ENCODE measurements at regions not wholly inside any gene's neighbourhood (a gene's known extent, or its start where the extent isn't known, plus 50 kb on each side); places are given as distances from the start of the nearest gene placed in this dataset.
A peak's percentile ranks its signal among the peaks of the same experiment; 100 is the strongest.

GRCh38 chrX:45765767-45766166 lies 565.1 kb upstream of the DIPK2B start:
- peak overlapping the region; percentile 85 for H3K27ac Mint-ChIP-seq (ENCODE audit: low read depth, unreplicated experiment)
- H3K4me1 Mint-ChIP-seq (ENCODE audit: insufficient read depth, unreplicated experiment) = peaks cover 10% of the 10 kb centered on the region
- no TSS peak for BruUV-seq (replicated peaks)
- peaks cover 63% of the 10 kb centered on the region for H3K27me3 Mint-ChIP-seq (ENCODE audit: insufficient read depth, unreplicated experiment)
- H3K36me3 Mint-ChIP-seq (ENCODE audit: insufficient read depth, unreplicated experiment) = peaks cover 45% of the 10 kb centered on the region
- intact Hi-C loops (cut with micrococcal nuclease) = loop anchor here (5.0 kb wide), 1 partner anchor 443 kb away; no protein-coding TSS in a partner anchor
- ChIA-PET CTCF (interaction anchor here (0.5 to 1.3 kb wide), 4 partner anchors 10 to 641 kb away, joined by 3 to 5 read pairs (median 4); no protein-coding TSS in a partner anchor), POLR2A (interaction anchor here (1.3 to 13.8 kb wide), 9 partner anchors 10 to 143 kb away, joined by 3 to 408 read pairs (median 19); no protein-coding TSS in a partner anchor)
- H3K4me3 Mint-ChIP-seq (ENCODE audit: unreplicated experiment) = peak overlapping the region; percentile 74
- TF ChIP-seq, protein P1, sequence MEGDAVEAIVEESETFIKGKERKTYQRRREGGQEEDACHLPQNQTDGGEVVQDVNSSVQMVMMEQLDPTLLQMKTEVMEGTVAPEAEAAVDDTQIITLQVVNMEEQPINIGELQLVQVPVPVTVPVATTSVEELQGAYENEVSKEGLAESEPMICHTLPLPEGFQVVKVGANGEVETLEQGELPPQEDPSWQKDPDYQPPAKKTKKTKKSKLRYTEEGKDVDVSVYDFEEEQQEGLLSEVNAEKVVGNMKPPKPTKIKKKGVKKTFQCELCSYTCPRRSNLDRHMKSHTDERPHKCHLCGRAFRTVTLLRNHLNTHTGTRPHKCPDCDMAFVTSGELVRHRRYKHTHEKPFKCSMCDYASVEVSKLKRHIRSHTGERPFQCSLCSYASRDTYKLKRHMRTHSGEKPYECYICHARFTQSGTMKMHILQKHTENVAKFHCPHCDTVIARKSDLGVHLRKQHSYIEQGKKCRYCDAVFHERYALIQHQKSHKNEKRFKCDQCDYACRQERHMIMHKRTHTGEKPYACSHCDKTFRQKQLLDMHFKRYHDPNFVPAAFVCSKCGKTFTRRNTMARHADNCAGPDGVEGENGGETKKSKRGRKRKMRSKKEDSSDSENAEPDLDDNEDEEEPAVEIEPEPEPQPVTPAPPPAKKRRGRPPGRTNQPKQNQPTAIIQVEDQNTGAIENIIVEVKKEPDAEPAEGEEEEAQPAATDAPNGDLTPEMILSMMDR (IDR thresholded peaks at IDR 0.05; ENCODE audit: unreplicated experiment) = no peak
- H3K9me3 Mint-ChIP-seq (ENCODE audit: unreplicated experiment) = no peaks in the 10 kb centered on the region
- DNase-seq (ENCODE audit: unreplicated experiment) = no peak

DNA sequence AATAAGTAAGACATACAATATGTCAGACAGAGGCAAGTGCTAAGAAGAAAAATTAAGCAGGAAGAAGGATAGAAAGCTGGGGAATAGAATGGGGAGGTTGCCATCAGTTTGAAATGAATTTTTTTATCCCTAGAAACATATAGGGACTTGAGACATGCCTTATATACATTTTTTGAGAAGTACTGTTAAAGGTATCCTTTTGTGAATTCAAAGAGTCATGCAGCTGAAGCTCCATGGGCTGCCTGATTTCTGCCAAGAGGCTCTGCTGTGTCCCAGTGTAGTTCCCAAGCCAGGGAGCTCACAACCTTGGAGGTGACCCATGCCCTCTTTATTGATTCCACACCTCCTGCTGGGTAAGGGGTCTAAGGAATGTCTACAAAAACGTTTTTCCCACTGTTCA lies 564.6 kb upstream of the DIPK2B start:
- Mint-ChIP-seq H3K4me3 (ENCODE audit: unreplicated experiment) (peak overlapping the region; percentile 74), H3K36me3 (ENCODE audit: insufficient read depth, unreplicated experiment) (peaks cover 48% of the 10 kb centered on the region), H3K9me3 (ENCODE audit: unreplicated experiment) (no peaks in the 10 kb centered on the region), H3K27ac (ENCODE audit: low read depth, unreplicated experiment) (peak overlapping the region; percentile 85), H3K4me1 (ENCODE audit: insufficient read depth, unreplicated experiment) (peaks cover 15% of the 10 kb centered on the region), H3K27me3 (ENCODE audit: insufficient read depth, unreplicated experiment) (peaks cover 63% of the 10 kb centered on the region)
- intact Hi-C loops (cut with micrococcal nuclease) = loop anchor here (5.0 kb wide), 1 partner anchor 443 kb away; no protein-coding TSS in a partner anchor
- no peak for DNase-seq (ENCODE audit: unreplicated experiment)
- POLR2A ChIA-PET = interaction anchor here (0.6 to 13.8 kb wide), 10 partner anchors 8 to 611 kb away, joined by 3 to 408 read pairs (median 10); no protein-coding TSS in a partner anchor
- TF ChIP-seq, protein P1 (IDR thresholded peaks at IDR 0.05; ENCODE audit: unreplicated experiment) = no peak
- CTCF ChIA-PET = interaction anchor here (0.5 kb wide), 1 partner anchor 641 kb away, joined by 4 read pairs; no protein-coding TSS in a partner anchor
- BruUV-seq (replicated peaks) = no TSS peak

DNA sequence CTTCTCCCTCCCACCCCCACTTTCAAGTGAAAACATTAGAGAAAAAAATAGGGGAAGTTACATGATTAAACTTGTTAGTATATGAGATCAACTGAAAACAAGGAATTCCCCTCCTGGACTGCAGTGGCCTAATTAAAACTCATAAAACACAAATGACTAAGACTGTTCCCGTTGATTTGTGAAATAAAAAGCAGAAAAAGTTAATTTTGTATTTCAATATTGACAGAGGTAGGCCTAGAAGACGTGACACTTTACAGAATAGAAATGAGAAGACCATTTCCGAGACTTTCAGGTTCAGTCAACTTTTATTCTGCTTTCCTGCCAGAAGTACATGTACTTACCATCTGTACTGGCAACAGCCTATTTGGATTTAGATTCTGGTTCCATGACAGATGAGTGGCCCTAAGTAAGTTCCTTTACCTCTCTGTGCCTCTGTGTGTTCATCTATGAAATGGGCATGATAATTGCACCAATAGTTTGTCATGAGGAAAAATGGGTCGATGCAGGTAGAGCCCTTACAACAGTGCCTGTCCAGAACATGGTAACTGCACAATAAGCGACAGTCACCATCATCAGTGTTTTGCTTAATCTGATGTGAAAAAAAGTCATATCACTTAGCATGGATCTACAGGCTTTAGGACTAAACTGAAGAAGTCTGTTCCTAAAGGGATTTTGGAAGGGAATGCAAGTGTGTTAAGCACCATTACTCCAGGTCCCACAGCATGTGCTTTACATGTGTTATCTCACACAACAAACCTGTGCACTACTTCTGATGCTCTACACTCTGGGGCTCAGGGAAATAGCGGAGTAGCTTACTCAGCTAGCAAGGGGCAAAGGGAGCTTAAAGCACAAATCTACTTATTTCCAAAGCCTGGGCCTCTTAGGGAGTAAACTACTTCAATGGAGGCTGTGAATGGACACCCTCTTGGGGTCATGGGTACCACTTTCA lies 562.3 kb upstream of the DIPK2B start:
- Mint-ChIP-seq H3K36me3 (ENCODE audit: insufficient read depth, unreplicated experiment) (peaks cover 49% of the 10 kb centered on the region), H3K9me3 (ENCODE audit: unreplicated experiment) (no peaks in the 10 kb centered on the region), H3K27ac (ENCODE audit: low read depth, unreplicated experiment) (peak overlapping the region; percentile 24), H3K4me3 (ENCODE audit: unreplicated experiment) (no peak overlapping the region), H3K27me3 (ENCODE audit: insufficient read depth, unreplicated experiment) (peaks cover 51% of the 10 kb centered on the region), H3K4me1 (ENCODE audit: insufficient read depth, unreplicated experiment) (peaks cover 29% of the 10 kb centered on the region)
- BruUV-seq (replicated peaks) = no TSS peak
- no peak for DNase-seq (ENCODE audit: unreplicated experiment)
- POLR2A ChIA-PET = interaction anchor here (0.7 to 13.8 kb wide), 9 partner anchors 11 to 570 kb away, joined by 3 to 408 read pairs (median 5); no protein-coding TSS in a partner anchor
- TF ChIP-seq, protein P1 (IDR thresholded peaks at IDR 0.05; ENCODE audit: unreplicated experiment) = no peak
- intact Hi-C loops (cut with micrococcal nuclease) = no loop called here
- CTCF ChIA-PET = no interaction called here

GRCh38 chrX:45761920-45762319 lies 561.2 kb upstream of the DIPK2B start:
- POLR2A ChIA-PET = no interaction called here
- no TSS peak for BruUV-seq (replicated peaks)
- DNase-seq (ENCODE audit: unreplicated experiment) = no peak
- TF ChIP-seq, protein P1 (IDR thresholded peaks at IDR 0.05; ENCODE audit: unreplicated experiment) = no peak
- Mint-ChIP-seq H3K9me3 (ENCODE audit: unreplicated experiment) (no peaks in the 10 kb centered on the region), H3K27ac (ENCODE audit: low read depth, unreplicated experiment) (peak overlapping the region; percentile 24), H3K4me1 (ENCODE audit: insufficient read depth, unreplicated experiment) (peaks cover 29% of the 10 kb centered on the region), H3K4me3 (ENCODE audit: unreplicated experiment) (peak overlapping the region; percentile 15), H3K27me3 (ENCODE audit: insufficient read depth, unreplicated experiment) (peaks cover 41% of the 10 kb centered on the region), H3K36me3 (ENCODE audit: insufficient read depth, unreplicated experiment) (peaks cover 45% of the 10 kb centered on the region)
- CTCF ChIA-PET = no interaction called here
- intact Hi-C loops (cut with micrococcal nuclease) = no loop called here
